CD14-positive monocyte (primary cell): ENCODE measurements at regions not wholly inside any gene's neighbourhood (a gene's known extent, or its start where the extent isn't known, plus 50 kb on each side); places are given as distances from the start of the nearest gene placed in this dataset.

ENCODE experiments used
- DNase-seq, 3 donors: peaks; one replicate each; pipeline ENCODE4 v3.0.0-alpha.2; 2011 to 2022
- H2AFZ ChIP-seq: 2 replicates; pipeline ENCODE4 v1.6.0; 2012; ENCODE audit warnings: mild to moderate bottlenecking, low read depth, low read length, inconsistent platforms; ENCODE audit not compliant: insufficient read depth, poor library complexity, severe bottlenecking
- H3K27ac ChIP-seq, 2 donors: 1 replicate in 1 of 2; 2 replicates in 1 of 2; pipeline ENCODE4 v1.5.1; 2012 to 2013; ENCODE audit warnings: low read length in 2 of 2, control low read depth in 1 of 2, inconsistent platforms in 1 of 2, low read depth in 1 of 2, mild to moderate bottlenecking in 1 of 2
- H3K27me3 ChIP-seq, 2 donors: one replicate each; pipeline versions ENCODE4 v1.6.0 to v1.6.1; 2011 to 2013; ENCODE audit warnings: low read length in 2 of 2; ENCODE audit not compliant: control insufficient read depth in 2 of 2, insufficient read depth in 2 of 2
- H3K36me3 ChIP-seq, 2 donors: replicated peaks in 1 of 2; 1 replicate in 1 of 2; 2 replicates in 1 of 2; pipeline versions ENCODE4 v1.5.1 to v1.6.1; 2012 to 2013; ENCODE audit warnings: low read length in 2 of 2, control low read depth in 1 of 2, inconsistent platforms in 1 of 2, mild to moderate bottlenecking in 1 of 2; ENCODE audit not compliant: insufficient read depth in 2 of 2, control insufficient read depth in 1 of 2
- H3K4me1 ChIP-seq, 2 donors: 1 replicate in 1 of 2; 2 replicates in 1 of 2; pipeline versions ENCODE4 v1.5.1 to v1.6.1; 2012 to 2013; ENCODE audit warnings: low read length in 2 of 2, control low read depth in 1 of 2, inconsistent platforms in 1 of 2, mild to moderate bottlenecking in 1 of 2, moderate library complexity in 1 of 2; ENCODE audit not compliant: insufficient read depth in 2 of 2, control insufficient read depth in 1 of 2
- H3K4me2 ChIP-seq: replicated peaks from 2 replicates; pipeline ENCODE3; 2012; ENCODE audit warnings: low read length, moderate library complexity, mild to moderate bottlenecking; ENCODE audit not compliant: poor library complexity, severe bottlenecking; ENCODE audit errors: extremely low read depth
- H3K4me3 ChIP-seq, 3 experiments: fragments of 200-600 bp in 1 of 3; sonication (generic) in 1 of 3; replicated peaks in 1 of 3; 1 replicate in 2 of 3; 2 replicates in 1 of 3; pipeline ENCODE4 v1.5.1; 2011 to 2013; ENCODE audit warnings: low read length in 3 of 3, mild to moderate bottlenecking in 3 of 3, control low read depth in 2 of 3, low read depth in 2 of 3, inconsistent platforms in 1 of 3, moderate library complexity in 1 of 3
- H3K79me2 ChIP-seq: 2 replicates; pipeline ENCODE4 v1.6.0; 2012; ENCODE audit warnings: mild to moderate bottlenecking, control low read depth, inconsistent platforms, low read length, moderate library complexity; ENCODE audit not compliant: insufficient read depth
- H3K9ac ChIP-seq: 2 replicates; pipeline ENCODE4 v1.6.0; 2017; ENCODE audit warnings: low read length, mild to moderate bottlenecking; ENCODE audit not compliant: insufficient read depth, poor library complexity, severe bottlenecking
- H3K9me3 ChIP-seq, 2 donors: replicated peaks in 1 of 2; 1 replicate in 1 of 2; 2 replicates in 1 of 2; pipeline versions ENCODE4 v1.5.1 to v1.6.1; 2012 to 2013; ENCODE audit warnings: low read length in 2 of 2, control low read depth in 1 of 2; ENCODE audit not compliant: control insufficient read depth in 1 of 2, insufficient read depth in 1 of 2
- H4K20me1 ChIP-seq: 2 replicates; pipeline ENCODE4 v1.6.0; 2012; ENCODE audit warnings: mild to moderate bottlenecking, low read length, control low read depth, moderate library complexity; ENCODE audit not compliant: insufficient read depth
- H3K27ac Mint-ChIP-seq, 7 donors: one replicate each; pipeline ENCODE4 v1.8.0; 2020; ENCODE audit warnings: mild to moderate bottlenecking in 7 of 7, mixed read lengths in 7 of 7, moderate library complexity in 6 of 7, inconsistent platforms in 2 of 7
- H3K27me3 Mint-ChIP-seq, 3 donors: one replicate each; pipeline ENCODE4 v1.8.0; 2021 to 2022; ENCODE audit warnings: low read depth in 3 of 3, mild to moderate bottlenecking in 3 of 3, mixed read lengths in 3 of 3, moderate library complexity in 3 of 3, inconsistent platforms in 1 of 3
- H3K36me3 Mint-ChIP-seq, 2 donors: one replicate each; pipeline ENCODE4 v1.8.0; 2020; ENCODE audit warnings: mixed read lengths in 2 of 2, inconsistent platforms in 1 of 2, mild to moderate bottlenecking in 1 of 2
- H3K4me1 Mint-ChIP-seq: one replicate; pipeline ENCODE4 v1.8.0; 2020; ENCODE audit warnings: mild to moderate bottlenecking, mixed read lengths
- H3K4me3 Mint-ChIP-seq, 2 donors: one replicate each; pipeline ENCODE4 v1.8.0; 2020; ENCODE audit warnings: mild to moderate bottlenecking in 2 of 2, mixed read lengths in 2 of 2, moderate library complexity in 1 of 2
- H3K9me3 Mint-ChIP-seq, 7 donors: one replicate each; pipeline ENCODE4 v1.8.0; 2020 to 2022; ENCODE audit warnings: mixed read lengths in 7 of 7, mild to moderate bottlenecking in 6 of 7, moderate library complexity in 6 of 7, inconsistent platforms in 2 of 7
- CTCF ChIP-seq: fragments of 200-600 bp; IDR thresholded peaks from one replicate; pipeline ENCODE4 v1.8.0; 2022; ENCODE audit warnings: antibody characterized with exemption, mild to moderate bottlenecking
- WGBS: methylation state at CpG from one replicate; pipeline ENCODE4 v1.1.5; 2013; ENCODE audit warnings: missing lambda C conversion rate; ENCODE audit not compliant: insufficient coverage; 5-methylcytosine and 5-hydroxymethylcytosine counted together
- intact Hi-C, 2 donors: fragments of 100-400 bp; cut with micrococcal nuclease; formaldehyde crosslinking; loops; one replicate each; pipeline versions ENCODE4 v1.15.0 to v1.15.1; 2023

- Histone ChIP-seq H2AFZ (no peak overlapping the region), H3K27ac (no peak overlapping the region), H4K20me1 (no peaks in the 10 kb centered on the region), H3K4me3 (no peak overlapping the region), H3K4me2 (no peak overlapping the region), H3K4me1 (no peaks in the 10 kb centered on the region), H3K27me3 (no peaks in the 10 kb centered on the region), H3K36me3 (no peaks in the 10 kb centered on the region), H3K79me2 (no peaks in the 10 kb centered on the region), H3K9me3 (peaks cover 36 to 57% of the 10 kb centered on the region in 2 donors), H3K9ac (no peak overlapping the region)
- intact Hi-C loops = no loop called here
- Mint-ChIP-seq H3K4me3 (no peak overlapping the region), H3K27me3 (no peaks in the 10 kb centered on the region), H3K36me3 (no peaks in the 10 kb centered on the region), H3K27ac (no peak overlapping the region), H3K9me3 (peaks cover 5 to 43% (median 20%) of the 10 kb centered on the region in 7 donors), H3K4me1 (no peaks in the 10 kb centered on the region)
- no peak for TF ChIP-seq CTCF
- no peak for DNase-seq
- WGBS = 94% methylated on average over 10 of the region's 15 CpGs
Observed at GRCh38 chr21:30935121-30935888, 53.9 kb upstream of the KRTAP11-1 start.

GRCh38 chr21:30932686-30933085, 51.3 kb upstream of the KRTAP11-1 start:
- Histone ChIP-seq H4K20me1 (no peaks in the 10 kb centered on the region), H3K79me2 (no peaks in the 10 kb centered on the region), H3K9ac (no peak overlapping the region), H3K27me3 (no peaks in the 10 kb centered on the region), H3K4me3 (no peak overlapping the region), H3K36me3 (no peaks in the 10 kb centered on the region), H2AFZ (no peak overlapping the region), H3K4me2 (no peak overlapping the region), H3K4me1 (no peaks in the 10 kb centered on the region), H3K27ac (no peak overlapping the region), H3K9me3 (peaks cover 29 to 46% of the 10 kb centered on the region in 2 donors)
- no peaks in the 10 kb centered on the region for H3K4me1 Mint-ChIP-seq
- H3K9me3 Mint-ChIP-seq = peaks cover 5 to 32% (median 21%) of the 10 kb centered on the region in 7 donors
- no peak for TF ChIP-seq CTCF
- H3K4me3 Mint-ChIP-seq = no peak overlapping the region
- no CpG with 5 or more reads among the region's 3 CpGs for WGBS
- H3K36me3 Mint-ChIP-seq = no peaks in the 10 kb centered on the region
- DNase-seq = no peak
- intact Hi-C loops = no loop called here
- H3K27ac Mint-ChIP-seq = no peak overlapping the region
- H3K27me3 Mint-ChIP-seq = no peaks in the 10 kb centered on the region
